ENCODE measurements at regions not wholly inside any gene's neighbourhood (a gene's known extent, or its start where the extent isn't known, plus 50 kb on each side); places are given as distances from the start of the nearest gene placed in this dataset.

GRCh38 chr6:113366505-113366904, 490.6 kb upstream of the MARCKS start (continued):
- no peak for TF ChIP-seq REST (IDR thresholded peaks at IDR 0.05; ENCODE audit: low read depth)
- TF ChIP-seq ZNF274 (IDR thresholded peaks at IDR 0.05; ENCODE audit: low read depth, low read length), result no peak
- no peak for TF ChIP-seq SIN3A (IDR thresholded peaks at IDR 0.05; ENCODE audit: low read depth)
- no peak for TF ChIP-seq ATF3 (IDR thresholded peaks at IDR 0.05)
- no peak for TF ChIP-seq EZH2 (IDR thresholded peaks at IDR 0.05)
- TF ChIP-seq SRF (IDR thresholded peaks at IDR 0.05; ENCODE audit: low read depth), result no peak
- TF ChIP-seq TCF7L2 (IDR thresholded peaks at IDR 0.05; ENCODE audit: borderline replicate concordance, extremely low read depth, insufficient read depth, insufficient read length), result no peak

GRCh38 chr6:113370508-113371502, 486.3 kb upstream of the MARCKS start:
- Histone ChIP-seq H3K79me2 (ENCODE audit: insufficient read depth, low read length) (no peaks in the 10 kb centered on the region), H4K20me1 (ENCODE audit: insufficient read depth) (no peaks in the 10 kb centered on the region), H3K9me2 (ENCODE audit: insufficient read depth) (no peaks in the 10 kb centered on the region), H3K9ac (ENCODE audit: low read length) (no peak overlapping the region), H3K4me1 (ENCODE audit: control insufficient read depth in 1 of 2, insufficient read depth in 2 of 2, low read length in 2 of 2) (no peaks in the 10 kb centered on the region), H3K27ac (ENCODE audit: low read depth, low read length) (no peak overlapping the region), H3K9me3 (ENCODE audit: control insufficient read depth in 1 of 2, insufficient read depth in 1 of 2, low read depth in 1 of 2, low read length in 2 of 2) (no peaks in the 10 kb centered on the region), H3K4me2 (ENCODE audit: low read length) (no peak overlapping the region), H3K4me3 (replicated peaks in 1 of 2; ENCODE audit: low read depth in 1 of 2, low read length in 2 of 2) (no peak overlapping the region), H2AFZ (ENCODE audit: low read depth, low read length, poor library complexity, severe bottlenecking) (peak overlapping the region; percentile 23), H3K27me3 (ENCODE audit: insufficient read depth, low read length) (no peaks in the 10 kb centered on the region), H3K36me3 (ENCODE audit: control insufficient read depth in 1 of 2, insufficient read depth in 2 of 2, low read length in 2 of 2) (no peaks in the 10 kb centered on the region)
- POLR2A ChIA-PET, result interaction anchor here (1.0 kb wide), 1 partner anchor 8 kb away, joined by 3 read pairs; no protein-coding TSS in a partner anchor
- RAD21 ChIA-PET (ENCODE audit: low non-redundant PET in 1 of 2, low total read pairs in 2 of 2, uncharacterized antibody in 2 of 2, unreplicated experiment in 2 of 2), result interaction anchor here in 1 of 2 experiments (0.7 kb wide), 1 partner anchor 424 kb away, joined by 3 read pairs; no protein-coding TSS in a partner anchor
- intact Hi-C loops (cut with micrococcal nuclease), result no loop called here
- CTCF ChIA-PET, result no interaction called here
- BruUV-seq (replicated peaks), result no TSS peak
- DNase-seq (ENCODE audit: low read depth, low spot score), result no peak
- no peak for ATAC-seq
- TF ChIP-seq SIN3A (IDR thresholded peaks at IDR 0.05; ENCODE audit: low read depth), result no peak
- no peak for TF ChIP-seq YY1 (IDR thresholded peaks at IDR 0.05; ENCODE audit: extremely low read depth, insufficient replicate concordance, low read depth, low read length)
- no peak for TF ChIP-seq ZFX (IDR thresholded peaks at IDR 0.05)
- no peak for TF ChIP-seq ZBTB33 (IDR thresholded peaks at IDR 0.05; ENCODE audit: extremely low read depth, insufficient replicate concordance, low read length)
- TF ChIP-seq REST (IDR thresholded peaks at IDR 0.05; ENCODE audit: low read depth), result no peak
